ENCODE measurements at regions not wholly inside any gene's neighbourhood (a gene's known extent, or its start where the extent isn't known, plus 50 kb on each side); places are given as distances from the start of the nearest gene placed in this dataset.

DNA sequence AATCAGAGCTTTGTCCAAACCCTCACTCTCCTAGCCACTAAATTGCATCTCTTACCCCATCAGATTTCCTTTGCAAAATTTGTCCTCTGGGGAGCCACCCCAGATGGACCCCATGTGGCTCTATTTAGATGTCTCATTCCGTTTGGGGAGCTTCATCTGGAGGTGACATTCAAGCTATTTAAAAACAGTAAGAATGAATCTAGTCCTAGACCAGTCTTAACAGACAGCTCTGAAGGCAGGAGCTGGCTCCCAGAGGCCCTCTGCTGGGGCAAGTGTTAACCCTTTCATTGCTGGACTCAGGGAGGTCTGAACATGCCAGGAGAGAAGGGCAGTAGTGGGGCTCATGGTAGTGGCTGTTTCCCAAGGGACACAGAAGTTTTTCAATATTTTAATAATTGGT, 59.2 kb downstream of the RPL37A start:
- DNase-seq: no peak
- in situ Hi-C loops (cut with HindIII; ENCODE audit: low pct_ligation_motif_present, low sequenced_read_pairs): no loop called here
- Histone ChIP-seq H3K4me3 (ENCODE audit: low read depth, low read length) (no peak overlapping the region), H3K27ac (no peak overlapping the region), H3K36me3 (replicated peaks) (no peaks in the 10 kb centered on the region), H3K27me3 (replicated peaks) (no peaks in the 10 kb centered on the region)
- TF ChIP-seq, protein P1, sequence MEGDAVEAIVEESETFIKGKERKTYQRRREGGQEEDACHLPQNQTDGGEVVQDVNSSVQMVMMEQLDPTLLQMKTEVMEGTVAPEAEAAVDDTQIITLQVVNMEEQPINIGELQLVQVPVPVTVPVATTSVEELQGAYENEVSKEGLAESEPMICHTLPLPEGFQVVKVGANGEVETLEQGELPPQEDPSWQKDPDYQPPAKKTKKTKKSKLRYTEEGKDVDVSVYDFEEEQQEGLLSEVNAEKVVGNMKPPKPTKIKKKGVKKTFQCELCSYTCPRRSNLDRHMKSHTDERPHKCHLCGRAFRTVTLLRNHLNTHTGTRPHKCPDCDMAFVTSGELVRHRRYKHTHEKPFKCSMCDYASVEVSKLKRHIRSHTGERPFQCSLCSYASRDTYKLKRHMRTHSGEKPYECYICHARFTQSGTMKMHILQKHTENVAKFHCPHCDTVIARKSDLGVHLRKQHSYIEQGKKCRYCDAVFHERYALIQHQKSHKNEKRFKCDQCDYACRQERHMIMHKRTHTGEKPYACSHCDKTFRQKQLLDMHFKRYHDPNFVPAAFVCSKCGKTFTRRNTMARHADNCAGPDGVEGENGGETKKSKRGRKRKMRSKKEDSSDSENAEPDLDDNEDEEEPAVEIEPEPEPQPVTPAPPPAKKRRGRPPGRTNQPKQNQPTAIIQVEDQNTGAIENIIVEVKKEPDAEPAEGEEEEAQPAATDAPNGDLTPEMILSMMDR (IDR thresholded peaks at IDR 0.05; ENCODE audit: low read depth, low read length, missing control alignments): no peak

DNA sequence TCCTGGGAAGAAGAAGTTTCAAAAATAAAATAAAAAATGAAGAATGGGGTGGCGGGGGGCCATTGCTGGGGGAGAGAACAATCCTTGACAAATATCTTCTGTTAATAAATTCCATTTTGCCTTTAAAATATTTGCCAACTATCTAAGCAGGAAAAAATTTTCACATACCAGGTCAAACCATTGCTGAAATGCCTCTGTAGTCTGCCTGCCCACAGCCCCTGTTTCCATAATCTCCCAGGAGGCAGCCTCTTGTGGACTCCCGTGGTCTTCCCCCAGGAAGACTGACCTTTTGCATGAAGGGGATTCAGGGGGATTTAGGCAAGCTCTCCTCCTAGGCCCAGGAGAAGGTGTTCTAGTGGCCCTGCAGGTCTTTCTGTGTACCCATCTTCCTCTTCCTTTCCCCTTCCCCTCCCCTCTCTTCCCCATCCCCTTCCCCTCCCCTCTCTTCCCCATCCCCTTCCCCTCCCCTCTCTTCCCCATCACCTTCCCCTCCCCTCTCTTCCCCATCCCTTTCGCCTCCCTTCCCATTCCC, 61.0 kb downstream of the RPL37A start:
- TF ChIP-seq, protein P1 (IDR thresholded peaks at IDR 0.05; ENCODE audit: low read depth, low read length, missing control alignments): no peak
- no peak overlapping the region for H3K4me3 ChIP-seq (ENCODE audit: low read depth, low read length)
- H3K36me3 ChIP-seq (replicated peaks): no peaks in the 10 kb centered on the region
- H3K27ac ChIP-seq: no peak overlapping the region
- DNase-seq: no peak
- H3K27me3 ChIP-seq (replicated peaks): no peaks in the 10 kb centered on the region
- in situ Hi-C loops (cut with HindIII; ENCODE audit: low pct_ligation_motif_present, low sequenced_read_pairs): no loop called here

GRCh38 chr2:216560838-216561270, 62.2 kb downstream of the RPL37A start:
- Histone ChIP-seq H3K27me3 (replicated peaks) (no peaks in the 10 kb centered on the region), H3K27ac (peak overlapping the region; percentile 3), H3K36me3 (replicated peaks) (no peaks in the 10 kb centered on the region), H3K4me3 (ENCODE audit: low read depth, low read length) (no peak overlapping the region)
- TF ChIP-seq, protein P1 (IDR thresholded peaks at IDR 0.05; ENCODE audit: low read depth, low read length, missing control alignments): no peak
- in situ Hi-C loops (cut with HindIII; ENCODE audit: low pct_ligation_motif_present, low sequenced_read_pairs): no loop called here
- peak; percentile 79 for DNase-seq

GRCh38 chr2:216562696-216563435, 64.2 kb downstream of the RPL37A start:
- in situ Hi-C loops (cut with HindIII; ENCODE audit: low pct_ligation_motif_present, low sequenced_read_pairs): no loop called here
- Histone ChIP-seq H3K4me3 (ENCODE audit: low read depth, low read length) (no peak overlapping the region), H3K27ac (peak overlapping the region; percentile 49), H3K27me3 (replicated peaks) (no peaks in the 10 kb centered on the region), H3K36me3 (replicated peaks) (no peaks in the 10 kb centered on the region)
- TF ChIP-seq, protein P1 (IDR thresholded peaks at IDR 0.05; ENCODE audit: low read depth, low read length, missing control alignments): no peak
- DNase-seq: no peak

- H3K4me3 ChIP-seq (ENCODE audit: low read depth, low read length): no peak overlapping the region
- H3K36me3 ChIP-seq (replicated peaks): no peaks in the 10 kb centered on the region
- H3K27me3 ChIP-seq (replicated peaks): no peaks in the 10 kb centered on the region
- peak overlapping the region; percentile 49 for H3K27ac ChIP-seq
- TF ChIP-seq, protein P1 (IDR thresholded peaks at IDR 0.05; ENCODE audit: low read depth, low read length, missing control alignments): no peak
- in situ Hi-C loops (cut with HindIII; ENCODE audit: low pct_ligation_motif_present, low sequenced_read_pairs): no loop called here
- DNase-seq: peak; percentile 43
Observed at GRCh38 chr2:216563646-216564045, 65.0 kb downstream of the RPL37A start.
